ENCODE measurements at regions not wholly inside any gene's neighbourhood (a gene's known extent, or its start where the extent isn't known, plus 50 kb on each side); places are given as distances from the start of the nearest gene placed in this dataset.

DNA sequence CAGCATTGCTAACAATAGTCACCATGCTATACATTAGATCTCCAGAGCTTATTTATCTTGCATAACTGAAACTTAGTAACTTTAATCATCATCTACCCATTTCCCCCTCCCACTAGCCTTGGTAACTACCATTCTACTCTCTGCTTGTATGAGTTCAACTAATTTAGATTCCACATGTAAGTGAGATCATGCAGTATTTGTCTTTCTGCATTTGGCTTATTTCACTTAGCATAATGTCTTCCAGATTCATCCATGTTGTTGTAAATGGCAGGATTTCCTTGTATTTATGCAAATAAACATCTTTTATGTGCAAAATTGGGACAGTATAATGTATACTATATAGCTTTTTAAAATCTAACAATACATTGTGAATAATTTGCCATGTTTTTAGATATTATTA, 66.0 kb upstream of the ZBED5 start:
- no peak for TF ChIP-seq TAF1 (IDR thresholded peaks at IDR 0.05; ENCODE audit: borderline replicate concordance, low read depth, low read length)
- TF ChIP-seq POLR2AphosphoS5 (IDR thresholded peaks at IDR 0.05; ENCODE audit: low read depth, low read length), result no peak
